Breast epithelium (tissue), 3 donors: ENCODE measurements at regions not wholly inside any gene's neighbourhood (a gene's known extent, or its start where the extent isn't known, plus 50 kb on each side); places are given as distances from the start of the nearest gene placed in this dataset.

Source experiments
- POLR2A ChIP-seq: fragments of 450-650 bp; IDR thresholded peaks from one replicate; pipeline ENCODE4 v1.6.1; 2016; ENCODE audit warnings: antibody characterized with exemption, mild to moderate bottlenecking, moderate library complexity
- POLR2AphosphoS5 ChIP-seq, 3 donors: sonication (generic); formaldehyde crosslinking; IDR thresholded peaks; one replicate each; pipeline ENCODE4 v1.6.1; 2017; ENCODE audit warnings: antibody characterized with exemption in 3 of 3
- TF ChIP-seq, protein P1 (sequence below), 3 donors: fragments of 450-650 bp; IDR thresholded peaks; one replicate each; pipeline ENCODE4 v1.5.1; 2016 to 2017; ENCODE audit warnings: antibody characterized with exemption in 3 of 3, mild to moderate bottlenecking in 3 of 3, moderate library complexity in 3 of 3

DNA sequence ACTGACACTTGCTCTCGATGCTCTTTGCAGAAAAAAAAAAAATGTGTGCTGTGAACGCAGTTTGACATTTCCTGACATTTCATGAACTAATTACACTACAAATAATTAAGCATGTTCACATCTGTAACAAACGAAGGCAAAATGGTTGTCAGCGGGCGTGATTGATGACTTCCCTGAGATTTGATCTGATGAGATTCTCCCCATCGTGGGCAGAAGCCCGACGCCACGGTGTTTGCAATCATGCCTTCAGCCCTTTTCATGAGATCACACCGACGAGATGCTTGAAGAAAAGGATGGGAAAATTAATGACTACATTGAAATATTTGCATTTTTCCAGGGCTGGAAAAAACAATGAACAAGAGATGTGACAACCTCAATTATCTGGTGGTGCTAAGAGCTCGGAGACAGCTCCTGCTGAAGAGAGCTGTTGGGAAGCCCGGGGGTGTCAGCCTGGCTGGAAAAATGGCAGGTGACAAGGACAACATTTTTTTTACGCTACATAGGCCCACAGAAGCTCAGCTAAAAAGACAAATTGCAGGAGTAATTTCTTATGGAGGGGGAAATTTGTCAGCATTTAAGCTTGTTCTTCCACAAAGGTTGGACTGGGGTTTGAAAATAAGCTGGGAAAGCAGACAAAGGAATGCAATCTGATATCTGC lies 259.4 kb upstream of the IRX3 start:
- TF ChIP-seq, protein P1, sequence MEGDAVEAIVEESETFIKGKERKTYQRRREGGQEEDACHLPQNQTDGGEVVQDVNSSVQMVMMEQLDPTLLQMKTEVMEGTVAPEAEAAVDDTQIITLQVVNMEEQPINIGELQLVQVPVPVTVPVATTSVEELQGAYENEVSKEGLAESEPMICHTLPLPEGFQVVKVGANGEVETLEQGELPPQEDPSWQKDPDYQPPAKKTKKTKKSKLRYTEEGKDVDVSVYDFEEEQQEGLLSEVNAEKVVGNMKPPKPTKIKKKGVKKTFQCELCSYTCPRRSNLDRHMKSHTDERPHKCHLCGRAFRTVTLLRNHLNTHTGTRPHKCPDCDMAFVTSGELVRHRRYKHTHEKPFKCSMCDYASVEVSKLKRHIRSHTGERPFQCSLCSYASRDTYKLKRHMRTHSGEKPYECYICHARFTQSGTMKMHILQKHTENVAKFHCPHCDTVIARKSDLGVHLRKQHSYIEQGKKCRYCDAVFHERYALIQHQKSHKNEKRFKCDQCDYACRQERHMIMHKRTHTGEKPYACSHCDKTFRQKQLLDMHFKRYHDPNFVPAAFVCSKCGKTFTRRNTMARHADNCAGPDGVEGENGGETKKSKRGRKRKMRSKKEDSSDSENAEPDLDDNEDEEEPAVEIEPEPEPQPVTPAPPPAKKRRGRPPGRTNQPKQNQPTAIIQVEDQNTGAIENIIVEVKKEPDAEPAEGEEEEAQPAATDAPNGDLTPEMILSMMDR (IDR thresholded peaks at IDR 0.05): no peak
- no peak for TF ChIP-seq POLR2A
- TF ChIP-seq POLR2AphosphoS5 (IDR thresholded peaks at IDR 0.05): no peak
